Stimulated activated naive CD4-positive, alpha-beta T cell treated with Interleukin-2 at 50 U/mL for 16 hours (primary cell): ENCODE measurements at regions not wholly inside any gene's neighbourhood (a gene's known extent, or its start where the extent isn't known, plus 50 kb on each side); places are given as distances from the start of the nearest gene placed in this dataset.

Source experiments
- DNase-seq: peaks from one replicate; lab custom pipeline; 2025; lab: John Stamatoyannopoulos, UW

DNA sequence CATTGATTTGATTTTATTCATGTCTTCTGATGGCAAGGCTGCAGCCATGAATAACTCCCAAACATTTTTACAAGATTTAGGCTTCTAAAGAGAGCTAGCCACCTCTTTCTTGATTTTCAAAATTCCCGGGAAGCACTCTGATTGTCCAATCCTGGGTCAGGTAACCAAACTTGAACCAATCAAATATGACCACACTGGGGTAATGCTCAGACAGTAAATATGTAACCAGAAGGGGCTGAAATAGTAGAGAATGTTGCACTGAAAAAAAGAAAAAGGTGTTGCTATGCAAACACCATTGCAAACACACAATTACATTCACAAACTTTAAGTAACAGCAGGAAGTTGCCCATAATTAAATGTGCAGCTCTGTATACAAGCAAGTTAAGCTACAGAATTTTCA is 112.9 kb upstream of the IQCM start:
- no peak for DNase-seq

GRCh38 chr4:149931431-149931830 is 115.8 kb upstream of the IQCM start:
- no peak for DNase-seq

- no peak for DNase-seq
These were observed 116.5 kb upstream of the IQCM start for GRCh38 chr4:149932188-149932587.

DNA sequence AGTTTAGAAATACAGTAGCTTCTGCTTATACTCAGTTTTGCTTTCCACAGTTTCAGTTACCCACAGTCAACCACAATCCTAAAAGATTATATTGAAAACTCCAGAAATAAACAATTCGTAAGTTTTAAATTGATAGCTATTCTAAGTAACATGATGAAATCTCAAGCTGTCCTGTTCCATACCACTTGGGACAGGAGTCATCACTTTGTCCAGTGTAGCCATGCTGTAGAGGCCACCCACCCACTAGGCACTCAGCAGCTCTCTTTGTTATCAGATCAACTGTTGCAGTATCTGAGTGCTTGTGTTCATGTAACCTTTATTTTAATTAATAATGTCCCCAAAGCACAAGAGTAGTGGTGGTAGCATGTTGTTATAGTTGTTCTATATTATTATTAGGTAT is 117.5 kb upstream of the IQCM start:
- no peak for DNase-seq

GRCh38 chr4:149933883-149934282 is 118.2 kb upstream of the IQCM start:
- DNase-seq: no peak

DNA sequence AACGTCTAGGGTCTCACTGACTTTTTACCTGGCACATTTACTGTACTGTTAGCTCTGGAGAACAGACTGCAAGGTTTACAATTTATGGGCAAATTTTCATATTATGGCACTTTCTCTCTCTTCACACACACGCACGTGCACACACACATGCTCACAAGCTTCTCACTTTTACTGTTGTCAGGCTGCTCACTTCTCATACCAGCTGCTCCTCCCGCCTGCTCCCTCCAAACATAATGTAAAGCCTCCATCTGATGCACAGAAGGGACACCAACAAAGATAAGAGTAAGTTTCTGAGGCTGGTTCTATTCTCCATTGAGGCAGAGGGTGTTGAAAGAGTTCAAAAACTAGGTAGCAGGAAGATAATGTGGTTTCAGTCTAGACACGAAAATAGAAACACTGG is 128.9 kb upstream of the DCLK2 start:
- no peak for DNase-seq

- no peak for DNase-seq
These were observed 126.9 kb upstream of the DCLK2 start for GRCh38 chr4:149951152-149951900.

DNA sequence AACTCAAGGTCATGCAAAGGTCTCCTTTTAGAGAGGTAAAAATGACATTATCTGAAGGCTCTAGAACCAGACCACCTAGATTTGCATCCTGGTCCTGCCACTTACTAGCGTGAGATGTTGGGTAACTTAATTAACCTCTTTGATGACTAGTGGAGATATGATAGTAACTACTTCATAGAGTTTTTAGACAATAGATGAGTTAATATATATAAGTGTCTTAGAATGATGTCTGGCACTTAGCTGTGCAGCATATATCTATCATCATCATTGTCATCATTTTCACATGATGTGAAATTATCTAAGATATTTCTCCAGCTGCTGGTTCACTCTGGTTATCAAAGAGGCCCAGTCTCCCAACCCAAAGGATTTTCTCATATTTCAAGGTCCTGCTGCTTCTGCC is 126.1 kb upstream of the DCLK2 start:
- no peak for DNase-seq

- no peak for DNase-seq
These were observed 125.5 kb upstream of the DCLK2 start for GRCh38 chr4:149952716-149953115.

GRCh38 chr4:149955780-149956390 is 122.4 kb upstream of the DCLK2 start:
- DNase-seq: no peak

DNA sequence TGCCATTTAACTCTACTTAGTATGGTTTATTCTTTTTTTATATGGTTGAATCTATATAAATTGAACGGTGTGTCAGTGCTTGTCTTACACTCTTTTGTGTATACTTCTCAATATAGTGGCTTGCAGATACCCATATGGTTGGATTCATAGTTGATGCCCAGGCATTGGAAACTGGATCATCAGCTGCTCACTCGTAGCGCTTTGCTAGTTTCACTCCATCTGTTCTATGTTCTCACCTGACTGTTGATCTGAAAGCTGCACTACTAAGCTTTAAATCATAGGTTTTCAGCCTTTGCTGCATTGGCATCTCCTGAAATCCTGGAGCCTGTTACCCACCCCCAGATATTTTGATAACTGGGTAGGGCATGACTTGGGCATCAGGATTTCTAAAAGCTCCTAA is 121.6 kb upstream of the DCLK2 start:
- DNase-seq: no peak

- no peak for DNase-seq
These were observed 116.2 kb upstream of the DCLK2 start for GRCh38 chr4:149961876-149962597.

- no peak for DNase-seq
These were observed 114.0 kb upstream of the DCLK2 start for GRCh38 chr4:149964001-149964796.

- no peak for DNase-seq
These were observed 113.0 kb upstream of the DCLK2 start for GRCh38 chr4:149965206-149965605.

DNA sequence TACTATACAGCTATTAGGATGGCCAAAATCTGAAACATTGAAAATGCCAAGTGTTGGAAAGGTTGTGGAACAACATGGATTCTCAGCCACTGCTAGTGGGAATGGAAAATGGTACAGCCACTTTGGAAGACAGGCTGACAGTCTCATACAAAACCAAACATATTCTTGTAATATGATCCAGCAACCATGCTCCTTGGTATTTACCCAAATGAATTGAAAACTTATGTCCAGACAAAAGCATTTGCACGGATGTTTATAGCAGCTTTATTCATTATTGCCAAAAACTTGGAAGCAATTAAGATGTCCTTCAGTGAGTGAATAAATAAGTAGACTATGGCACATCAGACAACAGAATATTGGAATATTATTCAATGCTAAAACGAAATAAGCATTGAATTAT is 105.8 kb upstream of the DCLK2 start:
- no peak for DNase-seq

- no peak for DNase-seq
These were observed 105.1 kb upstream of the DCLK2 start for GRCh38 chr4:149973181-149973580.

GRCh38 chr4:149975172-149975571 is 103.1 kb upstream of the DCLK2 start:
- DNase-seq: no peak

DNA sequence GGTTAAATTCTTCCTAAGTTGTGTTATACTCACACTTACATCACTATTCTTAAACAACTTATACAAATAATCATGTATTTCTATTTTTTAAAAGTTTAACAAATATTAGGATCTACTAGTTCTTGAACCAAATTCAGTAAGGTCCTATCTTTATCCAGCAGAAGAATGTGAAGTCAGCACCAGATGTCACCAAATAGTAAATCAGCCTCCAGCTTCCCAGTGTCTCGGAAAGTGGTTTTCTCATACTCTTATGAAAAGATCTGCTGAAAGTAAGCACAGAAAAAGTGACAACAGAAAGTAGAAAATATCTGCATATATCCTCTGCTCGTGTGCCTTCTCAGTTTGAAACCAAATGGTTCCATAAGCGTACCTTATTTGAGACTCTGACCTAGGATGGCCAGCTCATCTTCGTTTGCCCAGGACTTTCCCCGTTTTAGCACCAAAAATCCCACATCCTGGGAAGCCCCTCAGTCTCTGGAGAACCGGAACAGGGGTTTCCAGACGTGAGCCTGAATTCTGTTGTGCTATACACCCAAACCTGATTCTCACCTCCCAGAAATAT is 98.0 kb upstream of the DCLK2 start:
- no peak for DNase-seq

DNA sequence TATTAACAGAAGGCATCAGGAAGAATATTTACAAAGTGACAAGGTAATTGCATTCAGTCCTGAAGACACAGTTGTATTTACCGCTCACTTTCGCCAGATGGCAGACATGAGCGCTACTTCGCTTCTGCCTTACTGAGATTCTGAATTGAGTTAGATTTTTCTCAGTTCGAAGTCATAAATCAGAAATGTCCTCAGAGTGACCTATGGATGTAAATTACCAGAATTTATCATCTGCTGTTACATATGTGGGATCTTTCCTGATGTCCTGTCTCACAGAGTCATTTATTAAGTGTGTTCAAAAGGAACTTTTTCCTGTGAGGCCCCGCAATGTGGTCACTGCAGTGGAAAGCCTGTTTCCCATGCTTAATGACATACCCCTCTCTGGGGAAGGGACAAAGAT is 97.3 kb upstream of the DCLK2 start:
- peak; percentile 23 for DNase-seq

- no peak for DNase-seq
These were observed 94.8 kb upstream of the DCLK2 start for GRCh38 chr4:149983401-149983800.

GRCh38 chr4:149983931-149984330 is 94.3 kb upstream of the DCLK2 start:
- no peak for DNase-seq

- DNase-seq: no peak
These were observed 92.3 kb upstream of the DCLK2 start for GRCh38 chr4:149985981-149986380.
